GM15510 (cell line): ENCODE measurements at regions not wholly inside any gene's neighbourhood (a gene's known extent, or its start where the extent isn't known, plus 50 kb on each side); places are given as distances from the start of the nearest gene placed in this dataset.

Source experiments
- POLR2A ChIP-seq: IDR thresholded peaks from 3 replicates; pipeline ENCODE4 v1.6.1; 2011; ENCODE audit warnings: borderline replicate concordance; ENCODE audit not compliant: insufficient read length; ENCODE audit errors: extremely low read depth

DNA sequence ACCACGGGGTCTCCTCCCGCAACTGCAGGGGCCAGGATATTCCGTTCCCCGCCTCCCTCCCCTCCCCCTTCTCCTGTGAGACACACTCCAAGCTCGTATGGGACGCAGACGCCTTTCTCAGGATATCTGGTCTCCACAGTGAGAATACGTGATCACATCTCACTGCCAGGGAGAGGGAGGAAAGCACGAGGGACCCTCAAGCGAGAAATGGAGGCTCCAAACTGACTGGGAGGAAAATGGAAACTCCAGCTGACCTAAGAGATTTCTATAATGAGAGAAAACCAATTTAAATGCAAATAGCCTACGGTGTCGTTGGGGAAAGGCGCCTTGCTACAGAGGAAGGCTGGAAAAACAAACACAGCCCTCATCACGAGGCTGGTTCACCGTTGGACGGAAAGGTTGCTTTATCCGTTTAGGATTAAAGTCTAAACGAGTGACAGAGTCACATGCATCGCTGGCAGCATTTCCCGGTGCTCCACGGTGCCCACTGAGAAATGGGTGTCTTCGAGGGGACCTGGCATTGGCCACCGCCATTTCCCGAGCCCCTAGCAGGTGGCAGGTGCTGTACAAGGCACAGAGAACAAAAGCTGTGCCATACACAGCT lies 116.9 kb upstream of the CPEB4 start:
- no peak for TF ChIP-seq POLR2A

DNA sequence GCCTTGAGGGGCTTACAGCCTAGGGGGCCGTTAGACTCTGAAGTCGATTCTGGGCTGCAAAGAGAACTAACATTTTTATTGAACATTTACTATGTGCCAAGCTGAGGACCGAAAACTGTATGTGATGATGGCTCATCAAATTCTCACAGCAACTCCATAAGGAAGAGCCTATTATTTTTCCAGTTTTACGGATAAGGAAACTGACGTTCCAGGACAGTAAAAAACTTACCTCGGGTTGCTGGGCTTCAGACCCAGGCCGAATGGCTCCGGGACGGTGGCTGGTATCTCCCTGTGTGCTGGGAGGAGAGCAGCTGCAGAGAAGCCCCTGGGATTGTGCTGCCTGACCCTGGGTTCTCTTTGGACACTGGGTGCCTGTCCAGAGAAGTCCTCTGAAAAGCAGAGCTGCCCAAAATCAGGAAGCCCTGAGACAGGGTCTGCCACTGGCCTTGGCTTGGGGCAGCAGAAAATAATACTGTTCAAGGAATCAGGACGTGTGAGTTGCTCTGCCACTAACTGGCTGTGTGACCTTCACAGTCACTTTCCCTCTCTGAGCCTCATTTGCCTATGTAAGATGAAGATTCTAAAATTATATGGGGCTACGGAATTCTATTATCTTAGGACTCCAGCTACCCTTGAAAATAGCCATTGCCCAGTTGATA lies 116.3 kb upstream of the CPEB4 start:
- no peak for TF ChIP-seq POLR2A

GRCh38 chr5:173772384-173773059 lies 115.6 kb upstream of the CPEB4 start:
- TF ChIP-seq POLR2A: no peak

DNA sequence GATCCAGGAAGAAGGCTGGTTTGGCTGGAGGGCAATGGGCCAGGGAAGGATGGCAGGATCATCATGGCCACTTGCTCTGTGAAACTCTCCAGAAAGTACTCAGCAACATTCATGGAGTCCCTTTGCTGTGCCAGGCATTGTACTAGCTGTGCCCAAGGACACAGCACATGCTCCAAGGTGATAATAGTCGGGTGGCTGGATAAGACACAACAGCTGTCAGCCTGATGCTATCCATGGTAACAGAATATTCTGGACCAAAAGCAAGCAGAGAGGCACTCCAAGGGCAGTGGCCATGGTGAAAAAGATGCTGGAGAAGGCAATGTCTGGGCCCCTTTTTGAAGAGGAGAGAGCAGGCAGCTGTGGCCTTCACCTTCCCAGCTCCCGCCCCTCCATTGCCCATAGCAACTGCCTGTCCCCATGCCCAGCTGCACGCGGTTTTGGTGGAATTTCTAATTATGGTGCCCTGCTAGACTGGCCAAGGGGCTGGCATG lies 113.8 kb upstream of the CPEB4 start:
- no peak for TF ChIP-seq POLR2A

GRCh38 chr5:173775261-173776197 lies 112.6 kb upstream of the CPEB4 start:
- TF ChIP-seq POLR2A: no peak

- TF ChIP-seq POLR2A: no peak
Measured at GRCh38 chr5:173777149-173777548, 111.0 kb upstream of the CPEB4 start.

DNA sequence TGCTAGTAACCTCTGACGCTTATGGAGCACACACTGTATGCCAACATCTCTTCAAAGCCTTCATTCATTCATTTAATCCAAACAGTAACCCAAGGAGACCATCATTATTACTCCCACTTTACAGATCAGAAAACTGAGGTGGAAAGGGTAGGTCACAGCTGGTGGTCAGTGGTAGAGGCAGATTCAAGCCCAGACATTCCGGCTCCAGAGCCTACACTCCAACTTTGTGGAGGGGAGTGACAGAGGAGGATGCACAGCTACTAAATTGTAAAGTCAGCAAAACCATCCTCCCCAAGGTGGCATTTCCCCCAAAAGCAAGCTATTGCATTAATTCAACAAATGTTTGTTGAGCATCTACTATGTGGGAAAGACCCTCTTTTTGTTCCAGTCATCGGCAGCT lies 110.5 kb upstream of the CPEB4 start:
- no peak for TF ChIP-seq POLR2A

DNA sequence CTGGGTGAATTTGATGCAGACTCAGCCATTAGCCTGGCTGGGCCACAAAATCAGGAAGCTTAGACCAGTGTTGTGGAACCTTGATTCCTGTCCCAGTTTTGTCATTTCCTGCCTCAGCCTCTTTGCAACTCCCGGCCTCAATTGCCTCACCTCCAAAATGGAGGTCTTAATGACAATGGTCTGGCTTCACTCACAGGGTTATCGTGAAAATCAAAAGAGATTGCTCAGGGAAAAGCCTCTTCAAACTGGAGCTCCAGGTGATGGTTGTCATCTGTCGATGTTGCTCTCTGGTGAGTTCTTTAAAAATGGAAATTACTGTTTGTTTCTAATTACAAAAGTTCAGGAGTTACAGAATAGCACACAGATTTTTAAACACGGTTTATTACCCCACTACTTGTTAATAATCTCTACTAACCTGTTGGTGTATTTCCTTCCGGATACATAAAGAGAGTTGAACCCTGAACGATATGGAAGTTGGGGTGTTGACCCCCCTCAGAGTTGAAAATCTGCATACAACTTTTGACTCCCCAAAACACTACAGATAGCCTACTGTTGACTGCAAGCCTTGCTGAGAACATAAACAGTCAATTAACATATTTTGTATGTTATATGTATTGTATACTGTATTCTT lies 109.9 kb upstream of the CPEB4 start:
- TF ChIP-seq POLR2A: no peak

GRCh38 chr5:173778784-173779304 lies 109.3 kb upstream of the CPEB4 start:
- TF ChIP-seq POLR2A: no peak

GRCh38 chr5:173780235-173781234 lies 107.6 kb upstream of the CPEB4 start:
- no peak for TF ChIP-seq POLR2A

DNA sequence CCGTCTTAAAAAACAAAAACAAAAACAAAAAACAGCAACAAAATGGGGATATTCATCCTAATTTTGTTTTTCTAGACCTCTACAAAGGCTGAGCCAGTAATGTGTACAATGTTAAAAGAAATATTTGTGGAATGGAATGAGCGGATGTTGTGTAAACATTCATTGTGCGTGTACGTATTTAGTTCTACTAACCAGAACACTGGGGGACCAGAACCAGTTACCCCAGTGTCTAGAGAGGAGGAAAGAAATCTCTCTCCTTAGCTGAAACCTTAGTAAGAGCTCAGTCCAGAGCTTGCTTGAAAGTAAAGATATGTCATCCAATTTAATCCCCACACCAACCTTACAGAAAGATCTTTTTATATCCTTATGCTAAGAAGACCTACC lies 106.7 kb upstream of the CPEB4 start:
- TF ChIP-seq POLR2A: no peak

- no peak for TF ChIP-seq POLR2A
Measured at GRCh38 chr5:173781816-173782670, 106.1 kb upstream of the CPEB4 start.

DNA sequence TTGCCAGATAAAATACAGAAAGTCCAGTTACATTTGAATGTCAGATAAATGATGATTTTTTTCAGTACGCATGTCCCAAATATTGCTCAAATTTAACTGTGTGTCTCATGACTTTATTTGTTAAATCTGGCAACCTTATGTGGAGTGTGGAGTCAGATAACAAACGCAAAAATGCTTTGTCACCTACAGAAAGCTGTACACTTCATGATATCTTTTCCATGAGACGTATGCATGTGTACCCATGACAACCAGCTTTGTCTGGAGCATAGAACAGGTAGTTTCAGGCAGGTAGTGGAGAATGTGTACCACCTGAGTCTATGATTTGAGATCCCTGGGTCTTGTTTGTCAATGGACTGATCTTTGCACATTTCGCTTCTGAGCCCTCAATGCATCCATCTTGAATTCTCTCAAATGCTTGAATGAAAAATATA lies 105.5 kb upstream of the CPEB4 start:
- TF ChIP-seq POLR2A: no peak

DNA sequence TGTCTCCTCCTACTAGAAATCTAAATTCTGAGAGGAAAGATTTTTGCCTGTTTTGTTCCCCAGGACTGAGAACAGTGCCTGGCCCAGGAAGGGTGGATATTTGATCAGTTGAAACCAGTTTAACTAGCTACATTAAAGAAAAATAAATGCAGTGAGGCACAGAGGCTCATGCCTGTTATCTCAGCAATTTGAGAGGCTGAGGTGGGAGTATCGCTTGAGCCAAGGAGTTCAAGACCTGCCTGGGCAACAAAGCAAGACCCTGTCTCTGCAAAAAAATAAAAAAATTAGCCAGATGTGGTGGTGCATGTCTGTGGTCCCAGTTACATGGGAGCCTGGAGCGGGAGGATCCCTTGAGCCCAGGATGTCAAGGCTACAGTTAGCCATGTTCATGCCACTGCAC lies 104.8 kb upstream of the CPEB4 start:
- no peak for TF ChIP-seq POLR2A
